CD4-positive, CD25-positive, alpha-beta regulatory T cell (primary cell): ENCODE measurements at regions not wholly inside any gene's neighbourhood (a gene's known extent, or its start where the extent isn't known, plus 50 kb on each side); places are given as distances from the start of the nearest gene placed in this dataset.
"Not testable (repeated sequence)": the region's sequence is repeated elsewhere in the genome, so short reads cannot be mapped to it uniquely, and the experiment has no call there.

Source experiments
- ATAC-seq, 2 donors: fragments of 150-1000 bp; cut with Tn5 transposase; one replicate each; pipeline ENCODE4 v1.10.0; 2021; ENCODE audit warnings: low read depth in 2 of 2, moderate number of reproducible peaks in 2 of 2, moderate library complexity in 1 of 2
- DNase-seq, 3 donors: peaks; one replicate each; pipeline versions ENCODE4 v3.0.0 to v3.0.0-alpha.2; 2012 to 2022; ENCODE audit warnings: mixed read lengths in 1 of 3
- H3K27ac ChIP-seq: one replicate; pipeline ENCODE4 v1.7.0; 2013; ENCODE audit warnings: mild to moderate bottlenecking, low read length; ENCODE audit not compliant: insufficient read depth, poor library complexity, severe bottlenecking
- H3K27me3 ChIP-seq: one replicate; pipeline ENCODE4 v1.7.0; 2013; ENCODE audit warnings: low read length; ENCODE audit not compliant: control insufficient read depth, insufficient read depth
- H3K36me3 ChIP-seq: one replicate; pipeline ENCODE4 v1.7.0; 2013; ENCODE audit warnings: mild to moderate bottlenecking, low read length, moderate library complexity; ENCODE audit not compliant: control insufficient read depth, insufficient read depth
- H3K4me1 ChIP-seq: 2 replicates; pipeline ENCODE4 v1.7.0; 2013; ENCODE audit warnings: mild to moderate bottlenecking, low read length; ENCODE audit not compliant: insufficient read depth, control insufficient read depth, poor library complexity, severe bottlenecking
- H3K4me3 ChIP-seq: one replicate; pipeline ENCODE4 v1.7.0; 2013; ENCODE audit warnings: low read depth, mild to moderate bottlenecking, low read length, moderate library complexity
- H3K9me3 ChIP-seq, 2 experiments: 1 replicate in 1 of 2; 2 replicates in 1 of 2; pipeline ENCODE4 v1.7.0; 2013; ENCODE audit warnings: low read length in 2 of 2, mild to moderate bottlenecking in 1 of 2, moderate library complexity in 1 of 2; ENCODE audit not compliant: control insufficient read depth in 2 of 2
- H3K27ac Mint-ChIP-seq, 3 donors: one replicate each; pipeline ENCODE4 v1.8.0; 2020 to 2022; ENCODE audit warnings: mild to moderate bottlenecking in 3 of 3, mixed read lengths in 3 of 3, moderate library complexity in 2 of 3
- H3K27me3 Mint-ChIP-seq: one replicate; pipeline ENCODE4 v1.8.0; 2022; ENCODE audit warnings: mild to moderate bottlenecking, mixed read lengths
- H3K36me3 Mint-ChIP-seq: one replicate; pipeline ENCODE4 v1.8.0; 2020; ENCODE audit warnings: mixed read lengths
- H3K4me1 Mint-ChIP-seq, 4 donors: one replicate each; pipeline ENCODE4 v1.8.0; 2020 to 2022; ENCODE audit warnings: mixed read lengths in 4 of 4, mild to moderate bottlenecking in 1 of 4
- H3K4me3 Mint-ChIP-seq, 4 donors: one replicate each; pipeline ENCODE4 v1.8.0; 2020 to 2022; ENCODE audit warnings: mild to moderate bottlenecking in 4 of 4, mixed read lengths in 4 of 4, moderate library complexity in 3 of 4
- H3K9me3 Mint-ChIP-seq, 7 donors: one replicate each; pipeline ENCODE4 v1.8.0; 2020 to 2022; ENCODE audit warnings: mixed read lengths in 7 of 7, mild to moderate bottlenecking in 3 of 7, moderate library complexity in 2 of 7

GRCh38 chr19:56917529-56917928, 77.0 kb upstream of the PEG3 start:
- peaks cover 0 to 19% of the 10 kb centered on the region in 2 experiments for H3K9me3 ChIP-seq
- no peak overlapping the region for H3K27ac Mint-ChIP-seq
- no peaks in the 10 kb centered on the region for H3K36me3 ChIP-seq
- no peak overlapping the region for H3K27ac ChIP-seq
- H3K4me3 Mint-ChIP-seq = no peak overlapping the region
- ATAC-seq = no peak
- no peak for DNase-seq
- H3K27me3 Mint-ChIP-seq = no peaks in the 10 kb centered on the region
- H3K27me3 ChIP-seq = no peaks in the 10 kb centered on the region
- no peaks in the 10 kb centered on the region for H3K4me1 ChIP-seq
- H3K4me3 ChIP-seq = no peak overlapping the region
- H3K9me3 Mint-ChIP-seq = peaks cover 2 to 35% (median 13%) of the 10 kb centered on the region in 7 donors
- no peaks in the 10 kb centered on the region for H3K4me1 Mint-ChIP-seq
- H3K36me3 Mint-ChIP-seq = no peaks in the 10 kb centered on the region

- H3K9me3 Mint-ChIP-seq = peaks cover 2 to 36% (median 12%) of the 10 kb centered on the region in 7 donors
- no peak for DNase-seq
These were observed 77.5 kb upstream of the PEG3 start for GRCh38 chr19:56917998-56918397.

DNA sequence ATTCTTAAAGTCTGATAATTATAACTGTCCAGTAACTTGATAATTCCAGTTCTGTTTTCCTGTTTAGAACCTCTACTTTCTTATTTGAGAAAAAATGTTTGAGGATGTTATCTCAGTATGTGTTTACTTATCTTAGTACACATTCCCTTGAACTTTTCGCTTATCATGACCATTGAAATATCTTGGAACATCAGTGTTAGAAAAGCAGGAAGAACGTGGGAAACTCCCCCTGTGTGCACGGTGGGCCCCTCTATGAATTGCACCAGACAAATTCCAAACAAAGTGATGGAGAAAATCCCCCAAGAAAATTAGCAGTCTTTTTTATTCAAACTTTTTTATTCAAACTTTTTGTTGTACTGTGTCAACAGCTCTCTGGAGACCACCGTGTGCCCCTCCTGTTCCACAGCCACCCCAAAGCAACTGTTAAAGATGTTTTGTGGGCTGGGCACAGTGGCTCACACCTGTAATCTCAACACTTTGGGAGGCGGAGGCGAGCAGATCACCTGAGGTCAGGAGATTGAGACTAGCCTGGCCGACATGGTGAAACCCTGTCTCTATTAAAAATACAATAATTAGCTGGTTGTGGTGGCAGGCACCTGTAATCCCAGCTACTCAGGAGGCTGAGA, 78.3 kb upstream of the PEG3 start:
- H3K4me3 Mint-ChIP-seq = no peak overlapping the region
- H3K27me3 Mint-ChIP-seq = no peaks in the 10 kb centered on the region
- DNase-seq (no peak), ATAC-seq (no peak)
- peaks cover 2 to 42% (median 14%) of the 10 kb centered on the region in 7 donors for H3K9me3 Mint-ChIP-seq
- Histone ChIP-seq H3K36me3 (no peaks in the 10 kb centered on the region), H3K27ac (no peak overlapping the region), H3K27me3 (no peaks in the 10 kb centered on the region), H3K4me1 (no peaks in the 10 kb centered on the region), H3K4me3 (no peak overlapping the region), H3K9me3 (peaks cover 4 to 23% of the 10 kb centered on the region in 2 experiments)
- H3K36me3 Mint-ChIP-seq = no peaks in the 10 kb centered on the region
- H3K27ac Mint-ChIP-seq = no peak overlapping the region
- H3K4me1 Mint-ChIP-seq = no peaks in the 10 kb centered on the region

More at GRCh38 chr19:56917998-56918397, 77.5 kb upstream of the PEG3 start:
- Histone ChIP-seq H3K27me3 (no peaks in the 10 kb centered on the region), H3K9me3 (peaks cover 0 to 19% of the 10 kb centered on the region in 2 experiments), H3K4me3 (no peak overlapping the region), H3K36me3 (no peaks in the 10 kb centered on the region), H3K27ac (no peak overlapping the region), H3K4me1 (no peaks in the 10 kb centered on the region)
- ATAC-seq = no peak
- no peaks in the 10 kb centered on the region for H3K27me3 Mint-ChIP-seq
- no peaks in the 10 kb centered on the region for H3K36me3 Mint-ChIP-seq
- no peak overlapping the region for H3K27ac Mint-ChIP-seq
- H3K4me1 Mint-ChIP-seq = no peaks in the 10 kb centered on the region
- no peak overlapping the region for H3K4me3 Mint-ChIP-seq

DNA sequence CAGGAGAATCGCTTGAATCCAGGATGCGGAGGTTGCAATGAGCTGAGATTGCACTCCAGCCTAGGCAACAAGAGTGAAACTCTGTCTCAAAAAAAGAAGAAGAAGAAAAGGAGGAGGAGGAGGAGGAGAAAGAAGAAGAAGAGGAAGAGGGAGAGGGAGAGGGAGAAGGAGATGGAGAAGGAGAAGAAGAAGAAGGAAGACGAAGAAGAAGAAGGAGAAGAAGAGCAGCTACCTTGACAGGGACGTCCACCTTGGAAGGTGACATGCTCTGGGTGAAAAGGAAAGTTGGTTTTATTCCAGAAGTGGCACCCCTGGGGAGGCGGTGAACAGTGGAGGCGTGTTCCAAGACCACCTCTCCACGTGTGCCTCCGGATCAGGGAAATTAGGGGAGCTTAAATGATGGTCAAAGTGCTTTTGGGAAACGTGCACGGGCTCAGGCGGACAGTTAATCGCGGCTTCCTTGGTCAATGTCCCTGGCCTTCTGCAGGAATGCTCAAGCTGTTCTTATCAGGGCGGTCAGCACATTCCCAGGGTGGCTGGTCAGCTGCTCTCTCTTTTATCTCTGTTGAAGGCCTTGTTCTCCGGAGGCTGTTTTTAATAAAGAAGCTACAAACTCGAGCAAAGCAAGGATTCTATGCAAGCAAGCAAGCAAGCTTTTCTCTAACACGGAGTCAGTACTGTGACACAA, 78.9 kb upstream of the PEG3 start:
- Histone ChIP-seq H3K36me3 (no peaks in the 10 kb centered on the region), H3K4me3 (no peak overlapping the region), H3K27me3 (no peaks in the 10 kb centered on the region), H3K4me1 (no peaks in the 10 kb centered on the region), H3K27ac (no peak overlapping the region), H3K9me3 (peaks cover 4 to 27% of the 10 kb centered on the region in 2 experiments)
- no peaks in the 10 kb centered on the region for H3K36me3 Mint-ChIP-seq
- no peak overlapping the region for H3K27ac Mint-ChIP-seq
- no peaks in the 10 kb centered on the region for H3K4me1 Mint-ChIP-seq
- DNase-seq (no peak), ATAC-seq (no peak)
- peaks cover 3 to 48% (median 17%) of the 10 kb centered on the region in 7 donors for H3K9me3 Mint-ChIP-seq
- H3K27me3 Mint-ChIP-seq = no peaks in the 10 kb centered on the region
- H3K4me3 Mint-ChIP-seq = no peak overlapping the region

DNA sequence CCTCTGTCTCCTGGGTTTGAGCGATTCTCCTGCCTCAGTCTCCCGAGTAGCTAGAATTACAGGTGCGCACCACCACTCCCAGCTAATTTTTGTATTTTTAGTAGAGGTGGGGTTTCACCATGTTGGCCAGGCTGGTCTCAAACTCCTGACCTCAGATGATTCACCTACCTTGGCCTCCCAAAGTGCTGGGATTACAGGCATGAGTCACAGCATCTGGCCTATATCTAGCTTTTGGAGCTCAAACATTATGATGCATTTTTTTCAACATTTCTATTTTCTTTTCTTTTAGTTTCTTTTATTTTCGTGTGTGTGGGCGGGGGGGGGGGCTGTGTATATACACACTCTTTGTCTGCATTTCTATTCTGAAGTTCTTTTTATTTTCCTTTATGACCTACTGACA, 85.6 kb upstream of the PEG3 start:
- H3K36me3 ChIP-seq, H3K27ac ChIP-seq, H3K36me3 Mint-ChIP-seq, H3K4me3 Mint-ChIP-seq, DNase-seq, ATAC-seq, H3K4me1 Mint-ChIP-seq, H3K27me3 Mint-ChIP-seq, H3K4me1 ChIP-seq, H3K4me3 ChIP-seq, H3K27me3 ChIP-seq, H3K27ac Mint-ChIP-seq: not testable (repeated sequence)
- H3K9me3 ChIP-seq = peaks cover 21 to 55% of the 10 kb centered on the region in 2 experiments
- peaks cover 1 to 43% (median 21%) of the 10 kb centered on the region in 7 donors for H3K9me3 Mint-ChIP-seq

DNA sequence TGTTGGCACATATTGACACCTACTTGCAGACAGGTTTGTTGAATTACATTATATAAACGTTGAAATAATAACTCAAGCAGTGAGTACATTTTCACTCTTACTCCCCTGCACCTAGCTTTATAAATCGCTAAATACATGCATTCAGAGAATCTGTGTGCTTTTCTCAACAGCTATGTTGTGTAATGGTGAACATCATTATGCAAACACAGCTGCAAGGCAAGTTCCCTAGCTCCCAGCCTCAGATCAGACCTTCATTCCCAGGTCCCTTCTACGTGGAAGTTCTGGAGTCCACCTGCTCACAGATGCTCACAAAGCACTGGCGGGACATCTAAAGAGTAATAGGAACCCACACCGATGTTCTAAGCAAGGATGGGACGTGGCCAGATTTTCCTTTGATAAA, 86.8 kb upstream of the PEG3 start:
- Mint-ChIP-seq H3K9me3 (peaks cover 1 to 45% (median 21%) of the 10 kb centered on the region in 7 donors), H3K36me3 (no peaks in the 10 kb centered on the region), H3K4me3 (no peak overlapping the region), H3K27me3 (no peaks in the 10 kb centered on the region), H3K4me1 (no peaks in the 10 kb centered on the region), H3K27ac (no peak overlapping the region)
- Histone ChIP-seq H3K4me3 (no peak overlapping the region), H3K9me3 (peaks cover 25 to 55% of the 10 kb centered on the region in 2 experiments), H3K4me1 (no peaks in the 10 kb centered on the region), H3K27me3 (no peaks in the 10 kb centered on the region), H3K27ac (no peak overlapping the region), H3K36me3 (no peaks in the 10 kb centered on the region)
- ATAC-seq = no peak
- no peak for DNase-seq

GRCh38 chr19:56927791-56928207, 87.3 kb upstream of the PEG3 start:
- DNase-seq = no peak
- H3K9me3 ChIP-seq = peaks cover 29 to 55% of the 10 kb centered on the region in 2 experiments
- Mint-ChIP-seq H3K9me3 (peaks cover 3 to 45% (median 21%) of the 10 kb centered on the region in 7 donors), H3K27me3 (no peaks in the 10 kb centered on the region), H3K36me3 (no peaks in the 10 kb centered on the region), H3K27ac (no peak overlapping the region), H3K4me1 (no peaks in the 10 kb centered on the region), H3K4me3 (no peak overlapping the region)
- no peak overlapping the region for H3K4me3 ChIP-seq
- H3K27ac ChIP-seq = no peak overlapping the region
- H3K4me1 ChIP-seq = no peaks in the 10 kb centered on the region
- no peaks in the 10 kb centered on the region for H3K36me3 ChIP-seq
- no peaks in the 10 kb centered on the region for H3K27me3 ChIP-seq
- ATAC-seq = no peak
